ENCODE measurements at regions not wholly inside any gene's neighbourhood (a gene's known extent, or its start where the extent isn't known, plus 50 kb on each side); places are given as distances from the start of the nearest gene placed in this dataset.

DNA sequence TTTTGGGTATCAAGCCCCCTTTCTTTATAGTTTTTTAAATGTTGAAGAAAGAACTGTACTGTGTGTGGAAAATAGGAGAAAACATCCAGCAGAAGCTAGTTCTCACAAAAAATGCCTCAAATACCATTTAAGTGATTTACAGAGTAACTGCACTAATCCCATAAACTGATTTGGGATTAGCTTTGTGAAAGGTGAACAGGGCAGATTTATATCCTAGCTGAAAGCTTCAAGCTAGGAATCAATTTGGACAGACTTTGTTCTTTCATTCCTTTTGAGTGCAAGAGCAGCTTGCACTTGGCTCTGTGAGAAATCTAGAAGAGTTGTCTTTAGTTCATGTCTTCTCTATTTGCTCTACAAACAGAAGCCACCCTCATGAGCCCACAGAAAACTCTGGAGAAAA lies 183.9 kb upstream of the VRK2 start:
- no peaks in the 10 kb centered on the region for H3K36me3 Mint-ChIP-seq (ENCODE audit: insufficient read depth, unreplicated experiment)

DNA sequence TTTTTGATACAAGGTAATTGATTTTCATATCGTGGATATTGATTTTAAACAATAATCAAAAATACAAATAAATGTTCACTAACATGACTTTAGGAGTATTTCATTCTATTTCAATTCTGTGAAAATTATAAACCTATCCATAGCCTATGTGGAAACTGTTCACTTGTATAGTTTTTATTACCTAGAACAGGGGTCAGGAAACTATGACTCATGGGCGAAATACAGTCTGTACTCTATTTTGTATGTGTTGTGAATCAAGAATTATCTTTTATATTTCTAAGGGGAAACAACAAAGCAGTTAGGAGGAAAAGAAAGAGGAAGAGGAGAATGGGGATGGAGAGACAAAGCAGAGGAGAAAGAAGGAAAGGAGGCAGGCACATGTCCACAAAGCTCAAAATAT lies 181.7 kb upstream of the VRK2 start:
- H3K4me1 Mint-ChIP-seq (ENCODE audit: low read depth, unreplicated experiment) = peaks cover 25% of the 10 kb centered on the region
- DNase-seq = no peak
- H3K36me3 Mint-ChIP-seq (ENCODE audit: insufficient read depth, unreplicated experiment) = no peaks in the 10 kb centered on the region
- H3K27ac Mint-ChIP-seq (ENCODE audit: unreplicated experiment) = no peak overlapping the region
- H3K27me3 Mint-ChIP-seq (ENCODE audit: unreplicated experiment) = no peaks in the 10 kb centered on the region
- CTCF ChIA-PET = no interaction called here
- no peak overlapping the region for H3K4me3 Mint-ChIP-seq (ENCODE audit: low read depth, unreplicated experiment)
- TF ChIP-seq, protein P1, sequence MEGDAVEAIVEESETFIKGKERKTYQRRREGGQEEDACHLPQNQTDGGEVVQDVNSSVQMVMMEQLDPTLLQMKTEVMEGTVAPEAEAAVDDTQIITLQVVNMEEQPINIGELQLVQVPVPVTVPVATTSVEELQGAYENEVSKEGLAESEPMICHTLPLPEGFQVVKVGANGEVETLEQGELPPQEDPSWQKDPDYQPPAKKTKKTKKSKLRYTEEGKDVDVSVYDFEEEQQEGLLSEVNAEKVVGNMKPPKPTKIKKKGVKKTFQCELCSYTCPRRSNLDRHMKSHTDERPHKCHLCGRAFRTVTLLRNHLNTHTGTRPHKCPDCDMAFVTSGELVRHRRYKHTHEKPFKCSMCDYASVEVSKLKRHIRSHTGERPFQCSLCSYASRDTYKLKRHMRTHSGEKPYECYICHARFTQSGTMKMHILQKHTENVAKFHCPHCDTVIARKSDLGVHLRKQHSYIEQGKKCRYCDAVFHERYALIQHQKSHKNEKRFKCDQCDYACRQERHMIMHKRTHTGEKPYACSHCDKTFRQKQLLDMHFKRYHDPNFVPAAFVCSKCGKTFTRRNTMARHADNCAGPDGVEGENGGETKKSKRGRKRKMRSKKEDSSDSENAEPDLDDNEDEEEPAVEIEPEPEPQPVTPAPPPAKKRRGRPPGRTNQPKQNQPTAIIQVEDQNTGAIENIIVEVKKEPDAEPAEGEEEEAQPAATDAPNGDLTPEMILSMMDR (IDR thresholded peaks at IDR 0.05; ENCODE audit: unreplicated experiment) = no peak
- intact Hi-C loops (cut with micrococcal nuclease; ENCODE audit: unreplicated experiment) = no loop called here
- H3K9me3 Mint-ChIP-seq (ENCODE audit: low read depth, unreplicated experiment) = no peaks in the 10 kb centered on the region
- no TSS peak for BruUV-seq (replicated peaks)

More for the DNA sequence above, 183.9 kb upstream of the VRK2 start:
- no peaks in the 10 kb centered on the region for H3K27me3 Mint-ChIP-seq (ENCODE audit: unreplicated experiment)
- BruUV-seq (replicated peaks) = no TSS peak
- TF ChIP-seq, protein P1 (IDR thresholded peaks at IDR 0.05; ENCODE audit: unreplicated experiment) = no peak
- no peak overlapping the region for H3K4me3 Mint-ChIP-seq (ENCODE audit: low read depth, unreplicated experiment)
- DNase-seq = no peak
- H3K4me1 Mint-ChIP-seq (ENCODE audit: low read depth, unreplicated experiment) = peaks cover 13% of the 10 kb centered on the region
- intact Hi-C loops (cut with micrococcal nuclease; ENCODE audit: unreplicated experiment) = no loop called here
- H3K9me3 Mint-ChIP-seq (ENCODE audit: low read depth, unreplicated experiment) = no peaks in the 10 kb centered on the region
- no peak overlapping the region for H3K27ac Mint-ChIP-seq (ENCODE audit: unreplicated experiment)
- CTCF ChIA-PET = no interaction called here

DNA sequence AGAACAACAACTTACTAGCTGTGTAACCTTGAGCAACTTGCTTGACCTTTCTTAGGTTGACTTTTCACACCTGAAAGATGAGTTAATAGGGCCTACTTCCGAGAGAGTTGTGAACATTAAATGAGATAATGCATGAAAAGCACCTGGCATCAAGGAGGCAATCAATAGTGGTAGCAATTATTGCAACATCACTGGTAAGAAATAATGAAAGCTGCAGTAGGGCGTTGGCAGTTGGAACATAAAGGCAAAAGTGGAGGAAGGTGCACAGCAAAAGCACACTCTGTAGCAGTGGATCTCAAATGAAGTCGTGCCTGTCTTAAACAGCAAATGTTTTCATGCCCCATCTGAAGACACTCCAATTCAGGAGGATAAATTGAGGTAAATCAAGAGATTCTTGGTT lies 178.9 kb upstream of the VRK2 start:
- H3K9me3 Mint-ChIP-seq (ENCODE audit: low read depth, unreplicated experiment) = no peaks in the 10 kb centered on the region
- H3K27me3 Mint-ChIP-seq (ENCODE audit: unreplicated experiment) = no peaks in the 10 kb centered on the region
- TF ChIP-seq, protein P1 (IDR thresholded peaks at IDR 0.05; ENCODE audit: unreplicated experiment) = no peak
- no peaks in the 10 kb centered on the region for H3K36me3 Mint-ChIP-seq (ENCODE audit: insufficient read depth, unreplicated experiment)
- no peak for DNase-seq
- intact Hi-C loops (cut with micrococcal nuclease; ENCODE audit: unreplicated experiment) = no loop called here
- no peak overlapping the region for H3K27ac Mint-ChIP-seq (ENCODE audit: unreplicated experiment)
- CTCF ChIA-PET = no interaction called here
- BruUV-seq (replicated peaks) = no TSS peak
- peaks cover 15% of the 10 kb centered on the region for H3K4me1 Mint-ChIP-seq (ENCODE audit: low read depth, unreplicated experiment)
- no peak overlapping the region for H3K4me3 Mint-ChIP-seq (ENCODE audit: low read depth, unreplicated experiment)

DNA sequence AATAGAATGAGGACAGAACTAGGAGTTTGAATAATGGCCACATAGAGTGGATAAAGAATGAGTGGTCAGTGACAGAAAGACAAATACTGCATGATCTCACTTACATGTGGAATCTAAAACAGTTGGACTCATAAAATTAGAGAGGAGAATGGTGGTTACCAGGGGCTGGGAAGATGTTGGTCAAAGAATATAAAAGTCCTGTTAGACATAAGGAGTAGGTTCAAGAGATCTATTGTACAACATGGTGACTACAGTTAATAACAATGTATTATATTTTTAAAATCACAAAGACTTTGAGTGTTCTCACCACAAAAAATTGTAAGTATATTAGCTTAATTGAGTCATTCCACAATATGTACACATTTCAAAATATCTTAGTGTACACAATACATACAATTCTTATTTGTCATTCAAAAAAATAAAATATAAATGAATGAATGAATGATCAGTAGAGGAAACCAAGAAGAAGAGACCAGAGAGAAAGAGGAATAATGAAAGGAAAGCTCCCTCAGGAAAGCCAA lies 177.9 kb upstream of the VRK2 start:
- H3K9me3 Mint-ChIP-seq (ENCODE audit: low read depth, unreplicated experiment) = no peaks in the 10 kb centered on the region
- H3K4me3 Mint-ChIP-seq (ENCODE audit: low read depth, unreplicated experiment) = no peak overlapping the region
- CTCF ChIA-PET = no interaction called here
- H3K27me3 Mint-ChIP-seq (ENCODE audit: unreplicated experiment) = no peaks in the 10 kb centered on the region
- TF ChIP-seq, protein P1 (IDR thresholded peaks at IDR 0.05; ENCODE audit: unreplicated experiment) = no peak
- no peaks in the 10 kb centered on the region for H3K36me3 Mint-ChIP-seq (ENCODE audit: insufficient read depth, unreplicated experiment)
- DNase-seq = no peak
- intact Hi-C loops (cut with micrococcal nuclease; ENCODE audit: unreplicated experiment) = no loop called here
- peaks cover 12% of the 10 kb centered on the region for H3K4me1 Mint-ChIP-seq (ENCODE audit: low read depth, unreplicated experiment)
- BruUV-seq (replicated peaks) = no TSS peak
- H3K27ac Mint-ChIP-seq (ENCODE audit: unreplicated experiment) = no peak overlapping the region

Measured in Calu3 (cell line).